OCI-LY1 (cell line): ENCODE measurements at regions not wholly inside any gene's neighbourhood (a gene's known extent, or its start where the extent isn't known, plus 50 kb on each side); places are given as distances from the start of the nearest gene placed in this dataset.

Source experiments
- H2AFZ ChIP-seq: fragments of 200-600 bp; sonication (generic), shearing (Covaris generic); 2 replicates; pipeline ENCODE4 v1.6.0; 2014; ENCODE audit warnings: antibody characterized with exemption, mild to moderate bottlenecking, low read length
- H3F3A ChIP-seq: fragments of 200-600 bp; sonication (generic), shearing (Covaris generic); 2 replicates; pipeline ENCODE4 v1.6.0; 2014; ENCODE audit warnings: mild to moderate bottlenecking, antibody characterized with exemption, low read length, moderate library complexity; ENCODE audit not compliant: insufficient read depth
- H3K27ac ChIP-seq: fragments of 200-600 bp; sonication (generic); 2 replicates; pipeline ENCODE4 v1.5.1; 2014; ENCODE audit warnings: low read length, mixed run types, mild to moderate bottlenecking, low read depth; ENCODE audit not compliant: poor library complexity, severe bottlenecking
- H3K27me3 ChIP-seq: fragments of 200-600 bp; sonication (generic); 2 replicates; pipeline ENCODE4 v1.6.0; 2014; ENCODE audit warnings: antibody characterized with exemption, mild to moderate bottlenecking, low read length, moderate library complexity; ENCODE audit not compliant: insufficient read depth
- H3K36me3 ChIP-seq: fragments of 200-600 bp; sonication (generic); 2 replicates; pipeline ENCODE4 v1.6.1; 2014; ENCODE audit warnings: mild to moderate bottlenecking, antibody characterized with exemption, low read length, moderate library complexity, mixed read lengths; ENCODE audit not compliant: insufficient read depth
- H3K4me1 ChIP-seq: fragments of 200-600 bp; sonication (generic); 2 replicates; pipeline ENCODE4 v1.5.1; 2014; ENCODE audit warnings: mild to moderate bottlenecking, low read length, moderate library complexity; ENCODE audit not compliant: insufficient read depth, severe bottlenecking
- H3K4me2 ChIP-seq: fragments of 200-600 bp; sonication (generic), shearing (Covaris generic); 2 replicates; pipeline ENCODE4 v1.6.1; 2014; ENCODE audit warnings: low read length
- H3K4me3 ChIP-seq: fragments of 200-600 bp; sonication (generic); 2 replicates; pipeline ENCODE4 v1.5.1; 2014; ENCODE audit warnings: low read length, low read depth, mild to moderate bottlenecking, mixed read lengths; ENCODE audit not compliant: poor library complexity, severe bottlenecking
- H3K79me2 ChIP-seq: fragments of 200-600 bp; shearing (Covaris generic); 2 replicates; pipeline ENCODE4 v1.6.1; 2016; ENCODE audit warnings: mixed run types, low read length, mixed read lengths; ENCODE audit not compliant: insufficient read depth
- H3K9ac ChIP-seq: fragments of 200-600 bp; sonication (generic), shearing (Covaris generic); 2 replicates; pipeline ENCODE4 v1.6.1; 2014; ENCODE audit warnings: mild to moderate bottlenecking, low read length, mixed read lengths
- H3K9me2 ChIP-seq: fragments of 200-600 bp; sonication (generic), shearing (Covaris generic); 2 replicates; pipeline ENCODE4 v1.6.1; 2014; ENCODE audit warnings: low read depth, mild to moderate bottlenecking, low read length, mixed read lengths
- H3K9me3 ChIP-seq: fragments of 200-600 bp; shearing (Covaris generic); 2 replicates; pipeline ENCODE4 v1.6.1; 2014; ENCODE audit warnings: low read length, mixed read lengths
- H4K20me1 ChIP-seq: fragments of 200-600 bp; sonication (generic), shearing (Covaris generic); 2 replicates; pipeline ENCODE4 v1.6.0; 2016; ENCODE audit warnings: mild to moderate bottlenecking, low read length; ENCODE audit not compliant: insufficient read depth
- EZH2 ChIP-seq: fragments of 200-600 bp; sonication (generic), shearing (Covaris generic); IDR thresholded peaks from 2 replicates; pipeline ENCODE4 v1.8.0; 2017; ENCODE audit warnings: borderline replicate concordance, mixed run types, mild to moderate bottlenecking, antibody characterized with exemption, low read length, moderate library complexity, mixed read lengths
- TF ChIP-seq, protein P1 (sequence below): fragments of 200-600 bp; sonication (generic), shearing (Covaris generic); IDR thresholded peaks from 2 replicates; pipeline ENCODE4 v1.5.1; 2017; ENCODE audit warnings: mild to moderate bottlenecking, antibody characterized with exemption, low read length, moderate library complexity, mixed read lengths

DNA sequence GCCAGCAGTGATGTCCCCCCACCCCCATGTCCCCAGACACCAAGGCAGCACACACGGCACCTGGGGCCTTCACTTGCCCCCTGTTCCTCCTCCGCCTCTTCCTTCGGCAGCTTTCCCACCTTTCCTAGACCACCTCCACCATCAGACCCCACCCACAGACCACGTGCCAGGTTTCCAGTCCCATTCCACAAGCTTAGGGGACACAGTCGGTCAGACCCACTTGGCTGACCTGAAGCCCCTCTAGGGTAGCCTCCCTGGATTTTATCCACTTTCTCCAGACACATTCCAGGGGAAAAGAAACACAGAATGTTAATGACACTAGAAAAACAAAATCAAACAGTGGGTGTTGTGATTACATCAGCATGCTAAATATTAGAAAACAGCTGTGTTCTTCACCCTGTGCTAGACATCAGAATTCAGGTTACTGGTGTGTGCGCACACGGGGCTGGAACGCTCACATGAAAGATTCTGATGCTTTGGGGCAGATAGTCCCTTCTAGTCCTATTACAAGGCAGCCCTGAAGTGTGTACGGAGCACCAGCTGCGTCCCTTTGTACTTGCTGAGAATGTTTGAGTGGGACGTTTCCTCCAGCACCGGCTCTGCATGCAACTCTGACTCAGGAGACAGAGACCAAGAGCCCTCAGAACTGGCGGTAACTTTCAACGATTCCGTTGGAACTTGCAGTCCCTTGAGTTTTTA is 75.5 kb upstream of the PPP2R2D start:
- Histone ChIP-seq H4K20me1 (no peaks in the 10 kb centered on the region), H3K9me3 (no peaks in the 10 kb centered on the region), H3K36me3 (no peaks in the 10 kb centered on the region), H3K27me3 (no peaks in the 10 kb centered on the region), H3K27ac (no peak overlapping the region), H3K9ac (no peak overlapping the region), H3K4me1 (no peaks in the 10 kb centered on the region), H3K4me3 (no peak overlapping the region), H3K9me2 (no peaks in the 10 kb centered on the region), H3K79me2 (no peaks in the 10 kb centered on the region), H3F3A (no peaks in the 10 kb centered on the region), H2AFZ (no peak overlapping the region), H3K4me2 (no peak overlapping the region)
- TF ChIP-seq, protein P1, sequence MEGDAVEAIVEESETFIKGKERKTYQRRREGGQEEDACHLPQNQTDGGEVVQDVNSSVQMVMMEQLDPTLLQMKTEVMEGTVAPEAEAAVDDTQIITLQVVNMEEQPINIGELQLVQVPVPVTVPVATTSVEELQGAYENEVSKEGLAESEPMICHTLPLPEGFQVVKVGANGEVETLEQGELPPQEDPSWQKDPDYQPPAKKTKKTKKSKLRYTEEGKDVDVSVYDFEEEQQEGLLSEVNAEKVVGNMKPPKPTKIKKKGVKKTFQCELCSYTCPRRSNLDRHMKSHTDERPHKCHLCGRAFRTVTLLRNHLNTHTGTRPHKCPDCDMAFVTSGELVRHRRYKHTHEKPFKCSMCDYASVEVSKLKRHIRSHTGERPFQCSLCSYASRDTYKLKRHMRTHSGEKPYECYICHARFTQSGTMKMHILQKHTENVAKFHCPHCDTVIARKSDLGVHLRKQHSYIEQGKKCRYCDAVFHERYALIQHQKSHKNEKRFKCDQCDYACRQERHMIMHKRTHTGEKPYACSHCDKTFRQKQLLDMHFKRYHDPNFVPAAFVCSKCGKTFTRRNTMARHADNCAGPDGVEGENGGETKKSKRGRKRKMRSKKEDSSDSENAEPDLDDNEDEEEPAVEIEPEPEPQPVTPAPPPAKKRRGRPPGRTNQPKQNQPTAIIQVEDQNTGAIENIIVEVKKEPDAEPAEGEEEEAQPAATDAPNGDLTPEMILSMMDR = no peak
- no peak for TF ChIP-seq EZH2

DNA sequence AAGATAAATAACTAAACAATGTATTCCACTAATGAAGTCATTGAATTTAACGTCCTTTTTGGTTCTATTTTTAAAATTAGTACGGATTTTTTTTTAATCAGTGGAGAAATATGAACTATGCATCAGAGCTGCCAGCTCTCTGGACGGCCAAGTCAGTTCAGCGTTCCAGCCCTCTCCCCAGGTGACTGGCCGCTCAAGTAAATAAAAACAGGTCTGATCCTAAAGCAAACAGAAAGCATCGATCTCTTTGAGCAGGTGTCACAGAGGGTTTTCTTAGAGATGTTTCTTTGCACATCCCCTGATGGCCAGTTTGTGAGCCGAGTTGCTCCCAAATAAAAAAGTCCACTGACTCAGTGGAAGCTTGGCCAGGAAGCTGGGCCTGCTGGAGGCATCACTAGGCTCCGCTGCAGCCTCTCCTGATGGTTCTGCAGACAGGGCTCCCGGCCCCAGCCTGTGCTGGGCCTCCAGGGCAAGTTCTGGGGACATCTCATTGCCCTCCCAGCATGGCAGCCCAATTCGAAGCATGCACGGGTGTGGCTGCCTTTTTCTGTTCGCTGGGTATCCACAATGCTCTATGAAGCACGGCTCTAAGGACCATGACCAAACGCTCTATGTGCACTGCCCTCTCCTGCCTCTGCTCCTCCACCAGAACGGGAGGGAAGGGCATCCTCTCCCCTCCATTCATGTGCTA is 74.7 kb upstream of the PPP2R2D start:
- Histone ChIP-seq H3K27ac (no peak overlapping the region), H3K36me3 (no peaks in the 10 kb centered on the region)

DNA sequence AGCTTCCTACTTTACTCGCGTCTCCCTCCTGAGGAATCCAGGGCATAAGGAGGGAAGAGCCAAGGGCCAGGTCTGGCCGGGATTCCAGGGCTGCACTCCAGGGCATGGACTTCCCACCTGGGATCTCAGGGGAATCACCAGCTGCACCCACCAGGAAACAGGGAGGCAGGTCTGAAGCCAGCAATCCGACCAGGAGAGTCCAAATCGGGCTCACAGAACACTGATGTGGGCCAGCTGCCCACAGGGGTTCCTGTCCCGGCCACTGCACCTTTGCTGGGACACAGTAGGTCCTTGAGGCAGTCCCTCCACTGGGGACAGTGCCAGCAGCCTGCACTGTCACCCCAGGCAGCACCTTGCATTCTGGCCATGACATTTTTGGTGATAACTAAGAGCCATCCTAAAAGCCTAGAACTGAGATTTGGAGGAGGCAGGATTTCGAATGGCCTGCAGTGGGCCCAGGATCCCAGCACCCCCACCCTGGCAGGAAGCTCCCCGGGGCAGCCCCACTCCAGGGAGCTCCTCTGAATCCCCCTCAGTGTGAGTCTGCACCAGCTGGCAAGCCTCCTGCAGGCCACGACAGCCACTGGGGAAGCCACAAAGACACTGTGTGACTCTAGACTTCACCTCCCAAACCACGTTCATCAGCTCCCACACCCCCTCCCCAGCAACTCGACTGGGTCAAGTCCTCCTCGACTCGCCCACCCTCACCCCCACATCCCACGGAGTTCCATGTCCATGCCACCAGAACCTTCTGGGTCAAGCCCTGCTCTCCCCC is 71.5 kb upstream of the PPP2R2D start:
- H3K27me3 ChIP-seq = no peaks in the 10 kb centered on the region
- H3K27ac ChIP-seq = no peak overlapping the region
- H3K9me3 ChIP-seq = no peaks in the 10 kb centered on the region
- H3K9me2 ChIP-seq = no peaks in the 10 kb centered on the region
- TF ChIP-seq EZH2 = no peak
- TF ChIP-seq, protein P1 = no peak
- H3F3A ChIP-seq = no peaks in the 10 kb centered on the region
- no peak overlapping the region for H3K4me3 ChIP-seq
- no peak overlapping the region for H3K9ac ChIP-seq
- no peak overlapping the region for H3K4me2 ChIP-seq
- no peaks in the 10 kb centered on the region for H3K4me1 ChIP-seq
- H3K36me3 ChIP-seq = no peaks in the 10 kb centered on the region
- H4K20me1 ChIP-seq = no peaks in the 10 kb centered on the region
- H3K79me2 ChIP-seq = no peaks in the 10 kb centered on the region
- H2AFZ ChIP-seq = no peak overlapping the region

More for the DNA sequence above, 74.7 kb upstream of the PPP2R2D start:
- no peaks in the 10 kb centered on the region for H3K4me1 ChIP-seq
- no peak overlapping the region for H3K4me2 ChIP-seq
- H3F3A ChIP-seq = no peaks in the 10 kb centered on the region
- H4K20me1 ChIP-seq = no peaks in the 10 kb centered on the region
- H3K27me3 ChIP-seq = no peaks in the 10 kb centered on the region
- H3K4me3 ChIP-seq = no peak overlapping the region
- no peak overlapping the region for H2AFZ ChIP-seq
- no peak overlapping the region for H3K9ac ChIP-seq
- no peaks in the 10 kb centered on the region for H3K9me2 ChIP-seq
- H3K79me2 ChIP-seq = no peaks in the 10 kb centered on the region
- no peak for TF ChIP-seq EZH2
- TF ChIP-seq, protein P1 = no peak
- H3K9me3 ChIP-seq = no peaks in the 10 kb centered on the region
